Tibial nerve (tissue), 4 donors: ENCODE measurements at regions not wholly inside any gene's neighbourhood (a gene's known extent, or its start where the extent isn't known, plus 50 kb on each side); places are given as distances from the start of the nearest gene placed in this dataset.

Experiments used
- DNase-seq, 2 donors: peaks; one replicate each; pipeline ENCODE4 v3.0.0-alpha.2; 2019; ENCODE audit warnings: low spot score in 2 of 2
- H3K27ac ChIP-seq, 4 donors: fragments of 200-600 bp; sonication (generic) in 3 of 4; one replicate each; pipeline ENCODE4 v1.5.1; 2017 to 2019; ENCODE audit warnings: mild to moderate bottlenecking in 1 of 4
- H3K27me3 ChIP-seq, 2 donors: fragments of 200-600 bp; sonication (generic) in 1 of 2; one replicate each; pipeline versions ENCODE4 v1.5.1 to v1.6.0; 2017 to 2019
- H3K36me3 ChIP-seq, 3 donors: fragments of 200-600 bp; sonication (generic); one replicate each; pipeline ENCODE4 v1.5.1; 2018 to 2019
- H3K4me1 ChIP-seq, 4 donors: fragments of 200-600 bp; sonication (generic) in 3 of 4; one replicate each; pipeline ENCODE4 v1.5.1; 2017 to 2019
- H3K4me3 ChIP-seq, 4 donors: fragments of 200-600 bp; sonication (generic) in 3 of 4; one replicate each; pipeline ENCODE4 v1.5.1; 2017 to 2019; ENCODE audit warnings: mild to moderate bottlenecking in 1 of 4, moderate library complexity in 1 of 4
- H3K9me3 ChIP-seq, 4 donors: fragments of 200-600 bp; sonication (generic) in 3 of 4; one replicate each; pipeline ENCODE4 v1.5.1; 2017 to 2019
- CTCF ChIP-seq, 5 experiments: fragments of 200-600 bp in 3 of 5; fragments of 450-650 bp in 2 of 5; sonication (generic) in 3 of 5; IDR thresholded peaks; one replicate each; pipeline ENCODE4 v1.5.1; 2016 to 2019; ENCODE audit warnings: antibody characterized with exemption in 5 of 5, mild to moderate bottlenecking in 3 of 5, moderate library complexity in 2 of 5
- EP300 ChIP-seq, 2 donors: sonication (generic); formaldehyde crosslinking; IDR thresholded peaks; one replicate each; pipeline ENCODE4 v1.6.1; 2017; ENCODE audit warnings: antibody characterized with exemption in 2 of 2, mild to moderate bottlenecking in 1 of 2
- POLR2A ChIP-seq, 2 donors: fragments of 450-650 bp; IDR thresholded peaks; one replicate each; pipeline ENCODE4 v1.6.1; 2017; ENCODE audit warnings: antibody characterized with exemption in 2 of 2, mild to moderate bottlenecking in 2 of 2, moderate library complexity in 2 of 2
- WGBS, 2 donors: methylation state at CpG; one replicate each; pipeline ENCODE4 v1.1.5; 2018; 5-methylcytosine and 5-hydroxymethylcytosine counted together

GRCh38 chr4:181737744-181738143 lies 505.5 kb upstream of the TENM3 start:
- Histone ChIP-seq H3K4me3 (no peak overlapping the region), H3K27me3 (no peaks in the 10 kb centered on the region), H3K4me1 (no peaks in the 10 kb centered on the region), H3K36me3 (no peaks in the 10 kb centered on the region), H3K9me3 (no peaks in the 10 kb centered on the region), H3K27ac (no peak overlapping the region)
- DNase-seq = no peak
- WGBS, 2 donors = 76 to 83% methylated on average over 4 of the region's 4 CpGs
- TF ChIP-seq EP300 (IDR thresholded peaks at IDR 0.05) (no peak), CTCF (IDR thresholded peaks at IDR 0.05) (no peak), POLR2A (IDR thresholded peaks at IDR 0.05) (no peak)

- no peak overlapping the region for H3K4me3 ChIP-seq
- no peaks in the 10 kb centered on the region for H3K27me3 ChIP-seq
- no peaks in the 10 kb centered on the region for H3K36me3 ChIP-seq
- no peaks in the 10 kb centered on the region for H3K9me3 ChIP-seq
- no peak for DNase-seq
- H3K4me1 ChIP-seq = no peaks in the 10 kb centered on the region
- 69 to 78% methylated on average over 6 of the region's 6 CpGs for WGBS, 2 donors
- TF ChIP-seq CTCF (IDR thresholded peaks at IDR 0.05) = no peak
- no peak for TF ChIP-seq POLR2A (IDR thresholded peaks at IDR 0.05)
- H3K27ac ChIP-seq = no peak overlapping the region
Measured at GRCh38 chr4:181739031-181739430, 504.2 kb upstream of the TENM3 start.

- H3K36me3 ChIP-seq = no peaks in the 10 kb centered on the region
- whole genome bisulfite sequencing, 2 donors = 86 to 91% methylated on average over 6 of the region's 6 CpGs
- no peak for TF ChIP-seq CTCF (IDR thresholded peaks at IDR 0.05)
- TF ChIP-seq POLR2A (IDR thresholded peaks at IDR 0.05) = no peak
- TF ChIP-seq EP300 (IDR thresholded peaks at IDR 0.05) = no peak
Measured at GRCh38 chr4:181741513-181741912, 501.7 kb upstream of the TENM3 start.

GRCh38 chr4:181745933-181746625 lies 497.1 kb upstream of the TENM3 start:
- Histone ChIP-seq H3K27ac (no peak overlapping the region), H3K4me3 (no peak overlapping the region), H3K4me1 (no peaks in the 10 kb centered on the region), H3K9me3 (no peaks in the 10 kb centered on the region), H3K27me3 (no peaks in the 10 kb centered on the region), H3K36me3 (no peaks in the 10 kb centered on the region)
- WGBS, 2 donors = 90 to 94% methylated on average over 1 of the region's 1 CpG
- DNase-seq = no peak
- TF ChIP-seq POLR2A (IDR thresholded peaks at IDR 0.05) = no peak
- no peak for TF ChIP-seq EP300 (IDR thresholded peaks at IDR 0.05)
- TF ChIP-seq CTCF (IDR thresholded peaks at IDR 0.05) = no peak

More at GRCh38 chr4:181741513-181741912, 501.7 kb upstream of the TENM3 start:
- H3K27ac ChIP-seq = no peak overlapping the region
- H3K9me3 ChIP-seq = no peaks in the 10 kb centered on the region
- DNase-seq = no peak
- H3K27me3 ChIP-seq = no peaks in the 10 kb centered on the region
- no peaks in the 10 kb centered on the region for H3K4me1 ChIP-seq
- no peak overlapping the region for H3K4me3 ChIP-seq

- 61 to 76% methylated on average over 4 of the region's 4 CpGs for WGBS, 2 donors
- Histone ChIP-seq H3K27me3 (no peaks in the 10 kb centered on the region), H3K27ac (no peak overlapping the region), H3K4me1 (no peaks in the 10 kb centered on the region), H3K4me3 (no peak overlapping the region), H3K36me3 (no peaks in the 10 kb centered on the region), H3K9me3 (no peaks in the 10 kb centered on the region)
- DNase-seq = no peak
- TF ChIP-seq CTCF (IDR thresholded peaks at IDR 0.05) (no peak), POLR2A (IDR thresholded peaks at IDR 0.05) (no peak), EP300 (IDR thresholded peaks at IDR 0.05) (no peak)
Measured at GRCh38 chr4:181748581-181748980, 494.6 kb upstream of the TENM3 start.
